Left renal cortex interstitium (tissue), 4 donors: ENCODE measurements at regions not wholly inside any gene's neighbourhood (a gene's known extent, or its start where the extent isn't known, plus 50 kb on each side); places are given as distances from the start of the nearest gene placed in this dataset.
"Not testable (repeated sequence)": the region's sequence is repeated elsewhere in the genome, so short reads cannot be mapped to it uniquely, and the experiment has no call there.

ENCODE experiments used
- DNase-seq, 4 donors: peaks; one replicate each; pipeline ENCODE4 v3.0.0-alpha.2; 2013; ENCODE audit warnings: low read depth in 4 of 4, low spot score in 2 of 4, missing footprints in 1 of 4

GRCh38 chr2:6082625-6083018 is 390.4 kb downstream of the SOX11 start:
- no peak for DNase-seq

GRCh38 chr2:6083136-6083535 is 391.0 kb downstream of the SOX11 start:
- DNase-seq, result no peak

- no peak for DNase-seq
These were observed 397.3 kb downstream of the SOX11 start for GRCh38 chr2:6089474-6089873.

- DNase-seq, result no peak
These were observed 411.2 kb downstream of the SOX11 start for GRCh38 chr2:6103372-6103771.

GRCh38 chr2:6103949-6104348 is 411.8 kb downstream of the SOX11 start:
- no peak for DNase-seq

GRCh38 chr2:6107290-6107689 is 415.1 kb downstream of the SOX11 start:
- DNase-seq, result no peak

GRCh38 chr2:6109831-6110230 is 417.6 kb downstream of the SOX11 start:
- no peak for DNase-seq

- no peak for DNase-seq
These were observed 419.6 kb downstream of the SOX11 start for GRCh38 chr2:6111781-6112261.

- DNase-seq, result no peak
These were observed 421.6 kb downstream of the SOX11 start for GRCh38 chr2:6113786-6114185.

GRCh38 chr2:6127718-6128117 is 435.5 kb downstream of the SOX11 start:
- no peak for DNase-seq

GRCh38 chr2:6139142-6139541 is 447.0 kb downstream of the SOX11 start:
- DNase-seq, result no peak

GRCh38 chr2:6139916-6140315 is 447.7 kb downstream of the SOX11 start:
- DNase-seq, result no peak

- DNase-seq, result no peak
These were observed 448.3 kb downstream of the SOX11 start for GRCh38 chr2:6140509-6140908.

- no peak for DNase-seq
These were observed 451.6 kb downstream of the SOX11 start for GRCh38 chr2:6143812-6144211.

- DNase-seq, result not testable (repeated sequence)
These were observed 455.0 kb downstream of the SOX11 start for GRCh38 chr2:6147215-6147614.

GRCh38 chr2:6148882-6149281 is 456.7 kb downstream of the SOX11 start:
- DNase-seq, result no peak

GRCh38 chr2:6159606-6160005 is 467.4 kb downstream of the SOX11 start:
- DNase-seq, result no peak

GRCh38 chr2:6163932-6164331 is 471.7 kb downstream of the SOX11 start:
- no peak for DNase-seq

GRCh38 chr2:6164986-6165747 is 473.0 kb downstream of the SOX11 start:
- no peak for DNase-seq

GRCh38 chr2:6167592-6168138 is 475.5 kb downstream of the SOX11 start:
- no peak for DNase-seq

- DNase-seq, result no peak
These were observed 476.3 kb downstream of the SOX11 start for GRCh38 chr2:6168485-6168884.

- no peak for DNase-seq
These were observed 479.1 kb downstream of the SOX11 start for GRCh38 chr2:6171294-6171693.
